HepG2 (cell line): ENCODE measurements at regions not wholly inside any gene's neighbourhood (a gene's known extent, or its start where the extent isn't known, plus 50 kb on each side); places are given as distances from the start of the nearest gene placed in this dataset.

Source experiments
- ATAC-seq: fragments of 200-7000 bp; cut with Tn5 transposase; 3 replicates; pipeline ENCODE4 v1.9.1; 2020; ENCODE audit warnings: mild to moderate bottlenecking, moderate library complexity
- BruUV-seq: library from RNA; stranded (reverse); fragments of 400-500 nt; replicated peaks from 2 replicates; lab custom pipeline; 2021; lab: Mats Ljungman, UMichigan
- CTCF ChIA-PET: fragments of 300-600 bp; formaldehyde crosslinking; extraction: SDS; loops from one replicate; lab custom pipeline; 2021; ENCODE audit warnings: low total read pairs, inconsistent platforms, low intra/inter-chr PET ratio; lab: Yijun Ruan, JAX
- POLR2A ChIA-PET: fragments of 350-600 bp; sonication (Branson Sonifier 250); formaldehyde crosslinking; loops from one replicate; lab custom pipeline; 2020; ENCODE audit warnings: antibody characterized with exemption, inconsistent platforms; lab: Yijun Ruan, JAX
- DNase-seq: peaks from one replicate; pipeline ENCODE4 v3.0.0-alpha.2; 2015; ENCODE audit warnings: low spot score
- FAIRE-seq: peaks from 3 replicates; lab custom pipeline; 2011; peaks lifted over from hg19 to GRCh38; lab: Jason Lieb, UNC
- H2AFZ ChIP-seq: one replicate; pipeline ENCODE4 v1.6.1; 2011; ENCODE audit warnings: low read length, inconsistent platforms
- H3K27ac ChIP-seq: fragments of 300-600 bp; 3 replicates; pipeline ENCODE4 v1.8.0; 2011; ENCODE audit warnings: mixed run types, mild to moderate bottlenecking, mixed read lengths, low read length, inconsistent platforms; ENCODE audit not compliant: insufficient read depth; ENCODE audit errors: extremely low read length
- H3K27me3 ChIP-seq, 2 experiments: fragments of 200-600 bp in 1 of 2; 2 replicates in 1 of 2; 3 replicates in 1 of 2; pipeline versions ENCODE4 v1.6.0 to v1.8.0; 2011; ENCODE audit warnings: low read length in 2 of 2, mild to moderate bottlenecking in 2 of 2, moderate library complexity in 2 of 2, inconsistent platforms in 1 of 2; ENCODE audit not compliant: insufficient read depth in 2 of 2, control insufficient read depth in 1 of 2
- H3K36me3 ChIP-seq, 2 experiments: fragments of 200-600 bp in 1 of 2; replicated peaks in 1 of 2; 2 replicates in 1 of 2; 3 replicates in 1 of 2; pipeline versions ENCODE4 v1.5.1 to v1.8.0; 2011; ENCODE audit warnings: low read length in 2 of 2, inconsistent platforms in 1 of 2; ENCODE audit not compliant: insufficient read depth in 2 of 2, control insufficient read depth in 1 of 2
- H3K4me1 ChIP-seq: 2 replicates; pipeline ENCODE4 v1.5.1; 2012; ENCODE audit warnings: low read length, inconsistent platforms; ENCODE audit not compliant: insufficient read depth
- H3K4me2 ChIP-seq: 2 replicates; pipeline ENCODE4 v1.6.0; 2011; ENCODE audit warnings: low read depth, low read length, inconsistent platforms
- H3K4me3 ChIP-seq, 3 experiments: fragments of 200-600 bp in 1 of 3; sonication (generic), shearing (Covaris generic) in 1 of 3; replicated peaks in 1 of 3; 2 replicates each; pipeline ENCODE4 v1.5.1; 2011 to 2016; ENCODE audit warnings: low read length in 3 of 3, inconsistent platforms in 2 of 3, low read depth in 2 of 3, mild to moderate bottlenecking in 2 of 3, control low read depth in 1 of 3, mixed read lengths in 1 of 3; ENCODE audit not compliant: insufficient read depth in 1 of 3
- H3K79me2 ChIP-seq: one replicate; pipeline ENCODE4 v1.6.1; 2011; ENCODE audit warnings: low read length, inconsistent platforms; ENCODE audit not compliant: insufficient read depth
- H3K9ac ChIP-seq: 2 replicates; pipeline ENCODE4 v1.6.0; 2011; ENCODE audit warnings: mild to moderate bottlenecking, low read depth, low read length, inconsistent platforms; ENCODE audit not compliant: insufficient read depth
- H3K9me3 ChIP-seq: 2 replicates; pipeline ENCODE4 v1.5.1; 2012; ENCODE audit warnings: mild to moderate bottlenecking, low read length
- H4K20me1 ChIP-seq: 2 replicates; pipeline ENCODE4 v1.6.0; 2011; ENCODE audit warnings: inconsistent platforms, mild to moderate bottlenecking, low read length, moderate library complexity; ENCODE audit not compliant: insufficient read depth
- DMTF1 ChIP-seq: sonication (generic); formaldehyde crosslinking; IDR thresholded peaks from 2 replicates; pipeline ENCODE4 v1.4.0; 2020; ENCODE audit warnings: mild to moderate bottlenecking, missing genetic modification reagents
- DNMT1 ChIP-seq: sonication (generic); formaldehyde crosslinking; IDR thresholded peaks from 2 replicates; pipeline ENCODE4 v1.5.1; 2020; ENCODE audit warnings: mild to moderate bottlenecking, missing genetic modification reagents
- EHMT2 ChIP-seq: fragments of 200-600 bp; sonication (generic); IDR thresholded peaks from 2 replicates; pipeline ENCODE4 v1.7.0; 2017; ENCODE audit warnings: antibody characterized with exemption, low read depth, low read length, borderline replicate concordance
- HNRNPL ChIP-seq: fragments of 200-400 bp; formaldehyde crosslinking; IDR thresholded peaks from 2 replicates; pipeline ENCODE4 v1.6.1; 2017; ENCODE audit warnings: mild to moderate bottlenecking, low read depth, low read length
- HOXA9 ChIP-seq: sonication (generic); formaldehyde crosslinking; IDR thresholded peaks from 2 replicates; pipeline ENCODE4 v1.8.1; 2022; ENCODE audit warnings: missing genetic modification reagents, mild to moderate bottlenecking, moderate library complexity, borderline replicate concordance
- MAFF ChIP-seq: IDR thresholded peaks from 2 replicates; pipeline ENCODE4 v1.6.1; 2011; ENCODE audit warnings: low read depth, low read length, improper control_type of control experiment
- MAFK ChIP-seq, 2 experiments: IDR thresholded peaks in 1 of 2; conservative IDR thresholded peaks in 1 of 2; 2 replicates each; pipeline ENCODE4 v1.6.1; 2011; ENCODE audit warnings: improper control_type of control experiment in 2 of 2, low read length in 2 of 2
- PAXIP1 ChIP-seq: sonication (generic); formaldehyde crosslinking; conservative IDR thresholded peaks from 2 replicates; pipeline ENCODE4 v1.4.0; 2020; ENCODE audit warnings: mild to moderate bottlenecking, missing genetic modification reagents, moderate library complexity
- ZNF670 ChIP-seq: sonication (generic); formaldehyde crosslinking; IDR thresholded peaks from 2 replicates; pipeline ENCODE4 v1.8.0; 2022; ENCODE audit warnings: mild to moderate bottlenecking, missing genetic modification reagents, borderline replicate concordance
- WGBS: methylation state at CpG from one replicate; pipeline ENCODE4 v1.1.6; 2017; ENCODE audit warnings: low lambda C conversion rate; 5-methylcytosine and 5-hydroxymethylcytosine counted together
- in situ Hi-C: cut with HindIII; loops from 2 replicates; pipeline ENCODE4 v1.10.0; 2017; ENCODE audit warnings: low pct_unique_long_range_greater_than_20kb; ENCODE audit not compliant: extremely low pct_ligation_motif_present
- intact Hi-C: fragments of 100-400 bp; cut with micrococcal nuclease; formaldehyde crosslinking; loops from one replicate; pipeline ENCODE4 v1.10.0; 2022; ENCODE audit not compliant: unreplicated experiment
- TF ChIP-seq, protein P1 (sequence below): sonication (generic); formaldehyde crosslinking; IDR thresholded peaks from 2 replicates; pipeline ENCODE4 v1.4.0; 2020; ENCODE audit warnings: missing genetic modification reagents
- TF ChIP-seq, protein P2 (sequence below): sonication (generic); formaldehyde crosslinking; IDR thresholded peaks from 2 replicates; pipeline ENCODE4 v1.4.0; 2020; ENCODE audit warnings: mild to moderate bottlenecking, missing genetic modification reagents

DNA sequence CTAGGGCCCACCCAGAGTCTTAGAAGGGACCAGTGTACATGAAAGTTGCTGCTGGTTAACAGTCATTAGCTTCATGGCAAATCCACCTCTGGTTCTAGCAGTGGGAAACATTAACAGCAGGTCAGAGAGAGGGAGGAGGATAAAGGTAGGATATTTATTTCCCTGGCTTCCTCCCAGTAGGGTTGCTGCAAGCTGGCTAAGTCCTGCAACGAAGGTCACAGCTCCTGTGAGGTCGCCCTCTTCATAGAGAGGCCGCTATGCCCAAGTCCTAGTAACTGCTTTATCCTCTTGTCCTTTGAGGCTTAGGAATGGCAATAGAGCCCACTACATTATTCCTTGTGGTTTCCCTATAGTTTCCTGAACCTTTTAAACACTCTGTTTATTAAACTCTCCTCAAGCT, 84.0 kb upstream of the ACSL3 start (continued):
- TF ChIP-seq PAXIP1 (CRISPR knock-in tag) (no peak; the same call in 1 of the 2 replicates), EHMT2 (no peak)
- TF ChIP-seq, protein P1, sequence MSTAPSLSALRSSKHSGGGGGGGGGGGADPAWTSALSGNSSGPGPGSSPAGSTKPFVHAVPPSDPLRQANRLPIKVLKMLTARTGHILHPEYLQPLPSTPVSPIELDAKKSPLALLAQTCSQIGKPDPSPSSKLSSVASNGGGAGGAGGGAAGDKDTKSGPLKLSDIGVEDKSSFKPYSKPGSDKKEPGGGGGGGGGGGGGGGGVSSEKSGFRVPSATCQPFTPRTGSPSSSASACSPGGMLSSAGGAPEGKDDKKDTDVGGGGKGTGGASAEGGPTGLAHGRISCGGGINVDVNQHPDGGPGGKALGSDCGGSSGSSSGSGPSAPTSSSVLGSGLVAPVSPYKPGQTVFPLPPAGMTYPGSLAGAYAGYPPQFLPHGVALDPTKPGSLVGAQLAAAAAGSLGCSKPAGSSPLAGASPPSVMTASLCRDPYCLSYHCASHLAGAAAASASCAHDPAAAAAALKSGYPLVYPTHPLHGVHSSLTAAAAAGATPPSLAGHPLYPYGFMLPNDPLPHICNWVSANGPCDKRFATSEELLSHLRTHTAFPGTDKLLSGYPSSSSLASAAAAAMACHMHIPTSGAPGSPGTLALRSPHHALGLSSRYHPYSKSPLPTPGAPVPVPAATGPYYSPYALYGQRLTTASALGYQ (CRISPR knock-in tag) = no peak

GRCh38 chr2:222778400-222778799, 82.4 kb upstream of the ACSL3 start:
- Histone ChIP-seq H4K20me1 (no peaks in the 10 kb centered on the region), H2AFZ (no peak overlapping the region), H3K79me2 (no peaks in the 10 kb centered on the region), H3K27me3 (no peaks in the 10 kb centered on the region), H3K9me3 (no peaks in the 10 kb centered on the region), H3K9ac (no peak overlapping the region), H3K36me3 (no peaks in the 10 kb centered on the region), H3K4me1 (peaks cover 45% of the 10 kb centered on the region), H3K4me2 (no peak overlapping the region), H3K27ac (no peak overlapping the region), H3K4me3 (no peak overlapping the region)
- WGBS = 60% methylated on average over 3 of the region's 3 CpGs
- in situ Hi-C loops (no loop called here), intact Hi-C loops (no loop called here)
- ChIA-PET CTCF (no interaction called here), POLR2A (interaction anchor here (0.9 to 2.3 kb wide), 2 partner anchors 18 to 69 kb away, joined by 5 to 31 read pairs; no protein-coding TSS in a partner anchor)
- BruUV-seq = no TSS peak
- FAIRE-seq = no peak
- no peak for TF ChIP-seq DNMT1 (CRISPR knock-in tag)
- TF ChIP-seq MAFK (conservative IDR thresholded peaks at IDR 0.05 in 1 of 2, IDR thresholded peaks at IDR 0.05 in 1 of 2; ENCODE audit: low read length in 2 of 2) = peak; percentile 78 to 90
- TF ChIP-seq HOXA9 (CRISPR knock-in tag) = no peak
- peak; percentile 83 for TF ChIP-seq MAFF
- no peak for TF ChIP-seq HNRNPL
- TF ChIP-seq DMTF1 = no peak
- no peak for TF ChIP-seq ZNF670 (CRISPR knock-in tag)
- TF ChIP-seq, protein P2, sequence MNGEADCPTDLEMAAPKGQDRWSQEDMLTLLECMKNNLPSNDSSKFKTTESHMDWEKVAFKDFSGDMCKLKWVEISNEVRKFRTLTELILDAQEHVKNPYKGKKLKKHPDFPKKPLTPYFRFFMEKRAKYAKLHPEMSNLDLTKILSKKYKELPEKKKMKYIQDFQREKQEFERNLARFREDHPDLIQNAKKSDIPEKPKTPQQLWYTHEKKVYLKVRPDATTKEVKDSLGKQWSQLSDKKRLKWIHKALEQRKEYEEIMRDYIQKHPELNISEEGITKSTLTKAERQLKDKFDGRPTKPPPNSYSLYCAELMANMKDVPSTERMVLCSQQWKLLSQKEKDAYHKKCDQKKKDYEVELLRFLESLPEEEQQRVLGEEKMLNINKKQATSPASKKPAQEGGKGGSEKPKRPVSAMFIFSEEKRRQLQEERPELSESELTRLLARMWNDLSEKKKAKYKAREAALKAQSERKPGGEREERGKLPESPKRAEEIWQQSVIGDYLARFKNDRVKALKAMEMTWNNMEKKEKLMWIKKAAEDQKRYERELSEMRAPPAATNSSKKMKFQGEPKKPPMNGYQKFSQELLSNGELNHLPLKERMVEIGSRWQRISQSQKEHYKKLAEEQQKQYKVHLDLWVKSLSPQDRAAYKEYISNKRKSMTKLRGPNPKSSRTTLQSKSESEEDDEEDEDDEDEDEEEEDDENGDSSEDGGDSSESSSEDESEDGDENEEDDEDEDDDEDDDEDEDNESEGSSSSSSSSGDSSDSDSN (CRISPR knock-in tag) = no peak
- no peak for ATAC-seq
- no peak for DNase-seq
